Mesenchymal stem cell (in vitro differentiated cells and primary cell): ENCODE measurements at regions not wholly inside any gene's neighbourhood (a gene's known extent, or its start where the extent isn't known, plus 50 kb on each side); places are given as distances from the start of the nearest gene placed in this dataset.

Source experiments
- DNase-seq: peaks from one replicate; pipeline ENCODE4 v3.0.0-alpha.2; 2013
- H2AFZ ChIP-seq: one replicate; pipeline ENCODE4 v1.6.1; 2013; ENCODE audit warnings: low read depth, mild to moderate bottlenecking, control low read depth, inconsistent platforms, low read length, moderate library complexity
- H2AK5ac ChIP-seq: 2 replicates; pipeline ENCODE4 v1.6.1; 2013; ENCODE audit warnings: low read length, moderate library complexity, mild to moderate bottlenecking, inconsistent platforms; ENCODE audit not compliant: severe bottlenecking
- H2BK120ac ChIP-seq: one replicate; pipeline ENCODE4 v1.6.1; 2013; ENCODE audit warnings: low read depth, mild to moderate bottlenecking, inconsistent platforms, low read length, moderate library complexity
- H2BK12ac ChIP-seq, 2 experiments: one replicate each; pipeline ENCODE4 v1.6.1; 2013; ENCODE audit warnings: inconsistent platforms in 2 of 2, low read length in 2 of 2, mild to moderate bottlenecking in 2 of 2, moderate library complexity in 2 of 2, control low read depth in 1 of 2
- H2BK15ac ChIP-seq: one replicate; pipeline ENCODE4 v1.6.1; 2013; ENCODE audit warnings: mild to moderate bottlenecking, low read depth, inconsistent platforms; ENCODE audit not compliant: poor library complexity, severe bottlenecking
- H2BK5ac ChIP-seq: 2 replicates; pipeline ENCODE4 v1.6.1; 2013; ENCODE audit warnings: low read depth, mild to moderate bottlenecking, low read length, control low read depth, inconsistent platforms; ENCODE audit not compliant: poor library complexity, severe bottlenecking
- H3K14ac ChIP-seq, 2 experiments: one replicate each; pipeline ENCODE4 v1.6.1; 2013; ENCODE audit warnings: inconsistent platforms in 2 of 2, low read length in 2 of 2, control low read depth in 1 of 2, mild to moderate bottlenecking in 1 of 2, moderate library complexity in 1 of 2
- H3K18ac ChIP-seq, 2 experiments: one replicate each; pipeline ENCODE4 v1.6.1; 2013; ENCODE audit warnings: inconsistent platforms in 2 of 2, low read length in 2 of 2, control low read depth in 1 of 2, low read depth in 1 of 2, mild to moderate bottlenecking in 1 of 2
- H3K23ac ChIP-seq, 2 experiments: one replicate each; pipeline ENCODE4 v1.6.1; 2013; ENCODE audit warnings: inconsistent platforms in 2 of 2, low read length in 2 of 2, mild to moderate bottlenecking in 2 of 2, moderate library complexity in 2 of 2, control low read depth in 1 of 2
- H3K27ac ChIP-seq: 2 replicates; pipeline ENCODE4 v1.5.1; 2013; ENCODE audit warnings: mild to moderate bottlenecking, moderate library complexity, low read length, control low read depth, inconsistent platforms; ENCODE audit not compliant: poor library complexity, severe bottlenecking
- H3K27me3 ChIP-seq, 2 experiments: 2 replicates each; pipeline versions ENCODE4 v1.6.1 to v1.7.0; 2013; ENCODE audit warnings: low read length in 2 of 2, mild to moderate bottlenecking in 2 of 2, moderate library complexity in 2 of 2, control low read depth in 1 of 2, inconsistent platforms in 1 of 2; ENCODE audit not compliant: control insufficient read depth in 1 of 2, insufficient read depth in 1 of 2
- H3K36me3 ChIP-seq, 2 experiments: 2 replicates each; pipeline versions ENCODE4 v1.6.1 to v1.7.0; 2013; ENCODE audit warnings: low read length in 2 of 2, control low read depth in 1 of 2, inconsistent platforms in 1 of 2, low read depth in 1 of 2, mild to moderate bottlenecking in 1 of 2; ENCODE audit not compliant: insufficient read depth in 2 of 2, control insufficient read depth in 1 of 2
- H3K4ac ChIP-seq, 2 experiments: one replicate each; pipeline ENCODE4 v1.6.1; 2013; ENCODE audit warnings: inconsistent platforms in 2 of 2, low read length in 2 of 2, mild to moderate bottlenecking in 2 of 2, moderate library complexity in 2 of 2, control low read depth in 1 of 2, low read depth in 1 of 2
- H3K4me1 ChIP-seq: 2 replicates; pipeline ENCODE4 v1.6.1; 2013; ENCODE audit warnings: low read depth, low read length, control low read depth; ENCODE audit not compliant: control insufficient read depth, insufficient read depth
- H3K4me2 ChIP-seq: 2 replicates; pipeline ENCODE4 v1.6.1; 2013; ENCODE audit warnings: low read length, mild to moderate bottlenecking, inconsistent platforms; ENCODE audit not compliant: poor library complexity, severe bottlenecking
- H3K4me3 ChIP-seq, 2 experiments: 2 replicates each; pipeline versions ENCODE4 v1.5.1 to v1.7.0; 2013; ENCODE audit warnings: low read length in 2 of 2, mild to moderate bottlenecking in 2 of 2, control low read depth in 1 of 2, low read depth in 1 of 2; ENCODE audit not compliant: insufficient read depth in 1 of 2
- H3K79me1 ChIP-seq: replicated peaks from 2 replicates; pipeline ENCODE4 v1.6.1; 2013; ENCODE audit warnings: mild to moderate bottlenecking, control low read depth, low read length, inconsistent platforms; ENCODE audit not compliant: poor library complexity, severe bottlenecking
- H3K9ac ChIP-seq: 2 replicates; pipeline ENCODE4 v1.7.0; 2013; ENCODE audit warnings: mild to moderate bottlenecking, low read length, moderate library complexity
- H3K9me3 ChIP-seq: 2 replicates; pipeline ENCODE4 v1.7.0; 2013; ENCODE audit warnings: mild to moderate bottlenecking, low read length; ENCODE audit not compliant: control insufficient read depth
- H4K8ac ChIP-seq: one replicate; pipeline ENCODE4 v1.6.1; 2013; ENCODE audit warnings: inconsistent platforms, mild to moderate bottlenecking, low read length, moderate library complexity
- H4K91ac ChIP-seq: one replicate; pipeline ENCODE4 v1.6.1; 2013; ENCODE audit warnings: mild to moderate bottlenecking, low read length, inconsistent platforms
- WGBS: methylation state at CpG from one replicate; pipeline ENCODE4 v1.1.7; 2013; ENCODE audit warnings: mixed read lengths; 5-methylcytosine and 5-hydroxymethylcytosine counted together

- Histone ChIP-seq H3K4me3 (no peak overlapping the region), H3K36me3 (no peaks in the 10 kb centered on the region), H3K4me1 (no peaks in the 10 kb centered on the region), H3K18ac (no peak overlapping the region), H4K91ac (no peak overlapping the region), H3K9ac (no peak overlapping the region), H3K9me3 (peaks cover 8% of the 10 kb centered on the region), H3K27ac (no peak overlapping the region), H2BK120ac (no peak overlapping the region), H3K23ac (no peak overlapping the region), H2BK5ac (no peak overlapping the region), H3K27me3 (no peaks in the 10 kb centered on the region), H2BK12ac (no peak overlapping the region), H3K79me1 (no peaks in the 10 kb centered on the region), H3K4ac (no peak overlapping the region), H2BK15ac (no peak overlapping the region), H3K14ac (no peak overlapping the region), H2AK5ac (no peak overlapping the region), H2AFZ (no peak overlapping the region), H4K8ac (no peak overlapping the region), H3K4me2 (no peak overlapping the region)
- no peak for DNase-seq
- 79% methylated on average over 9 of the region's 15 CpGs for WGBS
Observed at GRCh38 chr1:4088676-4089075, 188.6 kb upstream of the C1orf174 start.

DNA sequence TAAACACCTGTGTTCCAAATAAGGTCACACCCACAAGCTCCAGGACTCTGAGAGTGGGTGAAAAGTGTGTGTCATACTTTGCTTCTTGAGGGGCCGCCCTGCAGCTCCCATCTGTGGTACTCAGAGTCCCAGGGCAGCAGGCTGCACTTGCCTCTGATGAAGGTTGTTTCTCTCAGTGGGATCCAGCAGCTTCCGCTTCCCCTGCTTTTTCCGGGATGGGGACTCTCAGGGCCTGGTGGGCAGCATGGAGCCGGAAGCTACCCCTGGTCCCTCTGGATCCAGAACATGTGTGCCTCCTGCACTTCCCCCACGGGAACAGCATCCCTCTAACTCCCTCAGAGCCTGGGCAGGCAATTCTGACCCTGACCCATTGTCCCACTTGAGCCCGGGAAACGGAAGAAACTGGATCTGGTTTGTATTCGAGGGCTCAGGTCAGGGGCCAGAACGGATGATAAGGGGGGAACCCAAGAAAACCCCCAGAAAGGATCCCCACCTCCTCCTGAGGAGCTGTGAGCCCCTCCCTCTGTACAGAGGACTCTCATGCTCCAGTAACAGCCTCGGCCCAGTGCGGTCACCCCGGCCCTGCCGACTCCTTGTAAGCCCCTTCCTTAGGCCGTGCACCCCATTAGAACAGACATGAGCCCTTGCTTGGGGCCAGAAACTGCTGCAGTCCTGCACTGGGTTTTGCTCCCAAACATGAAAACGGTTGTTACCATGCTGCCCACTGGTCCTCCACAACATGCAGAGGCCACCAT, 189.5 kb upstream of the C1orf174 start:
- Histone ChIP-seq H3K4me1 (no peaks in the 10 kb centered on the region), H3K18ac (no peak overlapping the region), H3K23ac (no peak overlapping the region), H3K36me3 (no peaks in the 10 kb centered on the region), H3K79me1 (no peaks in the 10 kb centered on the region), H2BK12ac (no peak overlapping the region), H3K14ac (no peak overlapping the region), H3K27me3 (no peaks in the 10 kb centered on the region), H3K4me3 (no peak overlapping the region), H2BK5ac (no peak overlapping the region), H2BK120ac (no peak overlapping the region), H2BK15ac (no peak overlapping the region), H4K8ac (no peak overlapping the region), H2AK5ac (no peak overlapping the region), H2AFZ (no peak overlapping the region), H3K27ac (no peak overlapping the region), H3K9me3 (peaks cover 8% of the 10 kb centered on the region), H3K4me2 (no peak overlapping the region), H3K4ac (no peak overlapping the region), H3K9ac (no peak overlapping the region), H4K91ac (no peak overlapping the region)
- DNase-seq, result no peak
- 77% methylated on average over 15 of the region's 15 CpGs for WGBS

DNA sequence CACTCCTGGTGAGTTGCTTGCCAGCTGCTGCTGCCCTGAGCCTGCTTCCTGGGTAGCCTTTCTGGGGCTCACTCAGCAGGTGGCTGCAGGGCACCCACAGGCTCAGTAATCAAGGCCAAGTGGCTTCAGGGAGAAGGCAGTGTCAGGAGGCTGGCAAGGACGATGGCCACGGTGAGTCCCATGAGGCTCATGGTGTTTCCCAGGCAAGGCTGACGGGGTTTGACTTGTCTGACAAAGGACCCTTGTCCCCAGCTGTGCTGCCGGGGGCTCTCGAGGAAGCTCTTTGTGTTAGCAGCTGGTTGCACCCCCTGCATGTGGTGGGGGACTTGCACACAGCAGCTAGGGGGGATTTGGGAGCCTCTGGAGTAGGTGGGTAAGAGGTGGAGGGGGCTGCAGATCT, 190.5 kb upstream of the C1orf174 start:
- Histone ChIP-seq H3K79me1 (no peaks in the 10 kb centered on the region), H3K4ac (no peak overlapping the region), H2AFZ (no peak overlapping the region), H3K27ac (no peak overlapping the region), H4K91ac (no peak overlapping the region), H2BK15ac (no peak overlapping the region), H3K4me1 (no peaks in the 10 kb centered on the region), H3K9ac (no peak overlapping the region), H3K4me3 (no peak overlapping the region), H3K9me3 (peaks cover 10% of the 10 kb centered on the region), H3K18ac (no peak overlapping the region), H3K14ac (no peak overlapping the region), H2AK5ac (no peak overlapping the region), H3K36me3 (no peaks in the 10 kb centered on the region), H2BK5ac (no peak overlapping the region), H3K4me2 (no peak overlapping the region), H3K27me3 (no peaks in the 10 kb centered on the region), H2BK120ac (no peak overlapping the region), H4K8ac (no peak overlapping the region), H3K23ac (no peak overlapping the region), H2BK12ac (no peak overlapping the region)
- WGBS, result 75% methylated on average over 5 of the region's 5 CpGs
- no peak for DNase-seq

DNA sequence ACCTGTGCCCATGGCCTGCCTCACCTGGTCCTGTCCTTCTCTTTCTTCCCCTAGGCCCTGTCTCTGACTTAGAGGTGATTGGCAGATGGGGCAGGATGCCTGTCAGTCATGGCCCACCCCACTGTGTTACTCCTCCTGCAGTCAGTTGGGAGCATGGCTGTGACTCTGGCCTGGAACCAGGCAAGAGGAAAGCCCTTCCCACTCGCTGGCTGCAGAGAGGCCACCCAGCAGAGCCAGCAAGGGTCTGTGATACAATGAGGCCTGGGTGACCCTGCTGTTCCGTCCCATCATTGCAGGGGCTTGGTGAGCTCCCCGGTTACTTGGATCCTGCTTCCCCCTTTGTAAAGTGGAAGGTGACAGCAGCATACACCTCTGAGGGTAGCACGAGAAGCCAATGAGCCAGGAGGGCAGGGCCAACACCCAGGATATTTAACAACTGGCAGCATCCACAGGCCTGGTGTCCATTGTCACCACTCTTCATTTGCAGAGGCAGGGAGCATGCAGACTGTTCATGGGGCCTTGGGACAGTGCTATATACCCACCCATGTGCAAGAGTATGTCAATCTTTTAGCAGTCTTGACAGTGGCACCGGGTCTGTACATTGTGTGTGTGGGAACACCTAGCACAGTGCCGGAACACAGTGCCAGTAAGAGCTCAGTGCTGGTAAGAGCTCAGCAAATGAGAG, 191.0 kb upstream of the C1orf174 start:
- Histone ChIP-seq H2AK5ac (no peak overlapping the region), H3K4me3 (no peak overlapping the region), H3K14ac (no peak overlapping the region), H3K4ac (no peak overlapping the region), H2BK120ac (no peak overlapping the region), H3K27ac (no peak overlapping the region), H2AFZ (no peak overlapping the region), H4K8ac (no peak overlapping the region), H3K27me3 (no peaks in the 10 kb centered on the region), H3K79me1 (no peaks in the 10 kb centered on the region), H3K23ac (no peak overlapping the region), H2BK5ac (no peak overlapping the region), H3K9ac (no peak overlapping the region), H2BK15ac (no peak overlapping the region), H3K18ac (no peak overlapping the region), H4K91ac (no peak overlapping the region), H3K4me1 (no peaks in the 10 kb centered on the region), H2BK12ac (no peak overlapping the region), H3K9me3 (peaks cover 14% of the 10 kb centered on the region), H3K4me2 (no peak overlapping the region), H3K36me3 (no peaks in the 10 kb centered on the region)
- WGBS, result 63% methylated on average over 6 of the region's 6 CpGs
- DNase-seq, result no peak
